ENCODE measurements at regions not wholly inside any gene's neighbourhood (a gene's known extent, or its start where the extent isn't known, plus 50 kb on each side); places are given as distances from the start of the nearest gene placed in this dataset.

- TF ChIP-seq CTCF (IDR thresholded peaks at IDR 0.05) (no peak), POLR2A (IDR thresholded peaks at IDR 0.05) (no peak)
Measured at GRCh38 chr6:78781001-78781400, 86.3 kb upstream of the IRAK1BP1 start.
